ENCODE measurements at regions not wholly inside any gene's neighbourhood (a gene's known extent, or its start where the extent isn't known, plus 50 kb on each side); places are given as distances from the start of the nearest gene placed in this dataset.
"Not testable (repeated sequence)": the region's sequence is repeated elsewhere in the genome, so short reads cannot be mapped to it uniquely, and the experiment has no call there.

- intact Hi-C loops (cut with DNase I): no loop called here
- H3K9me3 ChIP-seq: no peaks in the 10 kb centered on the region
Measured at GRCh38 chr10:109328001-109328400, 595.3 kb downstream of the XPNPEP1 start.

GRCh38 chr10:109327266-109327665 is 596.0 kb downstream of the XPNPEP1 start:
- Histone ChIP-seq H3K9ac (ENCODE audit: low read depth in 2 of 2, low read length in 2 of 2) (no peak overlapping the region), H3K4me1 (no peaks in the 10 kb centered on the region), H3K4me3 (no peak overlapping the region), H3K27ac (no peak overlapping the region), H3K9me3 (no peaks in the 10 kb centered on the region), H3K27me3 (no peaks in the 10 kb centered on the region), H3K36me3 (no peaks in the 10 kb centered on the region)
- TF ChIP-seq CTCF (IDR thresholded peaks at IDR 0.05): no peak
- DNase-seq: no peak
- intact Hi-C loops (cut with DNase I): no loop called here

More at GRCh38 chr10:109328001-109328400, 595.3 kb downstream of the XPNPEP1 start:
- Histone ChIP-seq H3K9ac (ENCODE audit: low read depth in 2 of 2, low read length in 2 of 2) (no peak overlapping the region), H3K27ac (no peak overlapping the region), H3K4me1 (no peaks in the 10 kb centered on the region), H3K36me3 (no peaks in the 10 kb centered on the region), H3K27me3 (no peaks in the 10 kb centered on the region), H3K4me3 (no peak overlapping the region)
- TF ChIP-seq CTCF (IDR thresholded peaks at IDR 0.05): no peak
- DNase-seq: no peak

GRCh38 chr10:109324721-109325120 is 598.6 kb downstream of the XPNPEP1 start:
- Histone ChIP-seq H3K9me3 (no peaks in the 10 kb centered on the region), H3K4me1 (no peaks in the 10 kb centered on the region), H3K27me3 (no peaks in the 10 kb centered on the region), H3K27ac (no peak overlapping the region), H3K4me3 (no peak overlapping the region), H3K36me3 (no peaks in the 10 kb centered on the region), H3K9ac (ENCODE audit: low read depth in 2 of 2, low read length in 2 of 2) (no peak overlapping the region)
- intact Hi-C loops (cut with DNase I): no loop called here
- no peak for TF ChIP-seq CTCF (IDR thresholded peaks at IDR 0.05)
- DNase-seq: no peak

- no peak for DNase-seq
- no peak overlapping the region for H3K27ac ChIP-seq
- H3K27me3 ChIP-seq: no peaks in the 10 kb centered on the region
- H3K9ac ChIP-seq (ENCODE audit: low read depth in 2 of 2, low read length in 2 of 2): no peak overlapping the region
- no peaks in the 10 kb centered on the region for H3K36me3 ChIP-seq
- H3K4me3 ChIP-seq: no peak overlapping the region
- TF ChIP-seq CTCF (IDR thresholded peaks at IDR 0.05): no peak
- H3K9me3 ChIP-seq: no peaks in the 10 kb centered on the region
- intact Hi-C loops (cut with DNase I): no loop called here
- H3K4me1 ChIP-seq: no peaks in the 10 kb centered on the region
Measured at GRCh38 chr10:109317746-109318366, 605.5 kb downstream of the XPNPEP1 start.

GRCh38 chr10:109314016-109314415 is 609.3 kb downstream of the XPNPEP1 start:
- H3K27ac ChIP-seq; intact Hi-C loops (cut with DNase I); H3K36me3 ChIP-seq; H3K4me3 ChIP-seq; H3K27me3 ChIP-seq; H3K9ac ChIP-seq (ENCODE audit: low read depth in 2 of 2, low read length in 2 of 2); H3K9me3 ChIP-seq; DNase-seq; H3K4me1 ChIP-seq: not testable (repeated sequence)

GRCh38 chr10:109312555-109312954 is 610.8 kb downstream of the XPNPEP1 start:
- H3K9me3 ChIP-seq; H3K27me3 ChIP-seq; H3K9ac ChIP-seq (ENCODE audit: low read depth in 2 of 2, low read length in 2 of 2); H3K4me3 ChIP-seq; H3K4me1 ChIP-seq; intact Hi-C loops (cut with DNase I); DNase-seq; H3K27ac ChIP-seq; H3K36me3 ChIP-seq: not testable (repeated sequence)

Data from colonic mucosa (tissue), 4 donors.